ENCODE measurements at regions not wholly inside any gene's neighbourhood (a gene's known extent, or its start where the extent isn't known, plus 50 kb on each side); places are given as distances from the start of the nearest gene placed in this dataset.

DNA sequence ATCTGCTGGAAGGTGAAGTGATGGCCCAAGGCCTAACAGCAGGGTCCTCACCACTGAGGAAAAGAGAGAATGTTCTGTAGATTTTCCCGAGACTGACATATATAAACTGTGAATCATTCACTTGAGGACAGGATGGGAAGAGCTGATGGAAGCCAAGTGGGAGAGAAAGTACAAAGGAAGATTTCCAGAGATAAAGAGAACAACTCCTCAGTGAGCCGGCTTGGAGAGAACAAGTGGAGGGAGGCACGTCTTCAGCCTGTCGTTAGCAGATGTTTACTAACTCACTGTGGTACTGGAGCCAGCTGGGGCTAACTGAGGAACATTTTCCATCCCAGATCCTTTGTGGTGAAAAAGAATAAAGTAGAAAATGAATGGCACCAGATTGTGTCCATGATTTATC, 552.9 kb upstream of the TNP1 start:
- TF ChIP-seq, protein P1, sequence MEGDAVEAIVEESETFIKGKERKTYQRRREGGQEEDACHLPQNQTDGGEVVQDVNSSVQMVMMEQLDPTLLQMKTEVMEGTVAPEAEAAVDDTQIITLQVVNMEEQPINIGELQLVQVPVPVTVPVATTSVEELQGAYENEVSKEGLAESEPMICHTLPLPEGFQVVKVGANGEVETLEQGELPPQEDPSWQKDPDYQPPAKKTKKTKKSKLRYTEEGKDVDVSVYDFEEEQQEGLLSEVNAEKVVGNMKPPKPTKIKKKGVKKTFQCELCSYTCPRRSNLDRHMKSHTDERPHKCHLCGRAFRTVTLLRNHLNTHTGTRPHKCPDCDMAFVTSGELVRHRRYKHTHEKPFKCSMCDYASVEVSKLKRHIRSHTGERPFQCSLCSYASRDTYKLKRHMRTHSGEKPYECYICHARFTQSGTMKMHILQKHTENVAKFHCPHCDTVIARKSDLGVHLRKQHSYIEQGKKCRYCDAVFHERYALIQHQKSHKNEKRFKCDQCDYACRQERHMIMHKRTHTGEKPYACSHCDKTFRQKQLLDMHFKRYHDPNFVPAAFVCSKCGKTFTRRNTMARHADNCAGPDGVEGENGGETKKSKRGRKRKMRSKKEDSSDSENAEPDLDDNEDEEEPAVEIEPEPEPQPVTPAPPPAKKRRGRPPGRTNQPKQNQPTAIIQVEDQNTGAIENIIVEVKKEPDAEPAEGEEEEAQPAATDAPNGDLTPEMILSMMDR (optimal IDR thresholded peaks at IDR 0.05 in 1 of 3, IDR thresholded peaks at IDR 0.05 in 1 of 3, conservative IDR thresholded peaks at IDR 0.05 in 1 of 3; ENCODE audit: extremely low read depth in 1 of 3, insufficient read depth in 2 of 3, low read length in 3 of 3) = no peak
- no peak for TF ChIP-seq EZH2 (IDR thresholded peaks at IDR 0.05; ENCODE audit: low read length)

Measured in keratinocyte (primary cell).